ENCODE measurements at regions not wholly inside any gene's neighbourhood (a gene's known extent, or its start where the extent isn't known, plus 50 kb on each side); places are given as distances from the start of the nearest gene placed in this dataset.

DNA sequence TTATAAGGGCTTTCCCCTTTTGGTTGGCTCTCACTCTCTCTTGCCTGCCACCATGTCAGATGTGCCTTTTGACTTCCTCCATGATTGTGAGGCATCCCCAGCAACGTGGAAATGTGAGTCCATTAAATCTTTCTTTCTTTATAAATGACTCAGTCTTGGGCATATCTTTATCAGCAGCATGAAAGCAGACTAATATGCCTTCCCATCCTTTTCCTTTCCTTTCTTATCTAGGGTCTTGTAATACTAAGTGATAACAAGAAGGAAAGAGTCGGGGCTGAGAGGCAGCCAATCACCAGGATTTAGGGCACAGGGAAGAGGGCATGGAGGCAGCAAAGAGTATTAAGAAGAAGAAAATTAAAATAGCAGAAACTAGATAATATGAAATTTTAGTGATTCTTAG lies 62.0 kb upstream of the JCAD start:
- H3K4me1 Mint-ChIP-seq (ENCODE audit: low read depth), result peaks cover 20% of the 10 kb centered on the region
- H3K27me3 Mint-ChIP-seq (ENCODE audit: low read depth), result peaks cover 6% of the 10 kb centered on the region
- intact Hi-C loops (cut with micrococcal nuclease), result no loop called here
- no peak overlapping the region for H3K4me3 Mint-ChIP-seq (ENCODE audit: low read depth)
- H3K9me3 Mint-ChIP-seq, result peaks cover 9% of the 10 kb centered on the region
- H3K27ac Mint-ChIP-seq, result no peak overlapping the region
- H3K36me3 Mint-ChIP-seq (ENCODE audit: low read depth), result no peaks in the 10 kb centered on the region
- DNase-seq (ENCODE audit: low spot score), result no peak

DNA sequence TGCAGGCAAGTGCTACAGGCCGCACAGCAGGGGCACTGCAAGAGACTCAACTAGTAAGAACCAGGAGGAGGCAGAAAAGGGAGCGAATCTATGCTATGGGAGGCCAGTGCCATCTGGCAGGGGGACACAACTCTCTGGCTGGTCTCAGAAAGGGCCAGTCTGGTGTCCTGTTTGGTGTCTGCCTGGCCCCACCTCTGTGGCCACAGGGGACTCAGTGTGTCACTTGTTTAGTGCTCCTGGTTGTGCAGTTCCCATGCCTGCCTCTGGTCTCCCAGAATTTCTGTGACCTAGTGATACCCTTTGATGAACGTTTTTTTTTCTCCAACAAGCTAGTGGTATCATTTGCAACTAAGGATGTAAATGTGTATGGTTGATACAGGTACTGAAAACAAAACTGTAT lies 59.2 kb upstream of the JCAD start:
- Mint-ChIP-seq H3K36me3 (ENCODE audit: low read depth) (no peaks in the 10 kb centered on the region), H3K9me3 (peaks cover 9% of the 10 kb centered on the region), H3K27me3 (ENCODE audit: low read depth) (peaks cover 6% of the 10 kb centered on the region), H3K4me3 (ENCODE audit: low read depth) (no peak overlapping the region), H3K27ac (no peak overlapping the region), H3K4me1 (ENCODE audit: low read depth) (peaks cover 27% of the 10 kb centered on the region)
- intact Hi-C loops (cut with micrococcal nuclease), result no loop called here
- no peak for DNase-seq (ENCODE audit: low spot score)

DNA sequence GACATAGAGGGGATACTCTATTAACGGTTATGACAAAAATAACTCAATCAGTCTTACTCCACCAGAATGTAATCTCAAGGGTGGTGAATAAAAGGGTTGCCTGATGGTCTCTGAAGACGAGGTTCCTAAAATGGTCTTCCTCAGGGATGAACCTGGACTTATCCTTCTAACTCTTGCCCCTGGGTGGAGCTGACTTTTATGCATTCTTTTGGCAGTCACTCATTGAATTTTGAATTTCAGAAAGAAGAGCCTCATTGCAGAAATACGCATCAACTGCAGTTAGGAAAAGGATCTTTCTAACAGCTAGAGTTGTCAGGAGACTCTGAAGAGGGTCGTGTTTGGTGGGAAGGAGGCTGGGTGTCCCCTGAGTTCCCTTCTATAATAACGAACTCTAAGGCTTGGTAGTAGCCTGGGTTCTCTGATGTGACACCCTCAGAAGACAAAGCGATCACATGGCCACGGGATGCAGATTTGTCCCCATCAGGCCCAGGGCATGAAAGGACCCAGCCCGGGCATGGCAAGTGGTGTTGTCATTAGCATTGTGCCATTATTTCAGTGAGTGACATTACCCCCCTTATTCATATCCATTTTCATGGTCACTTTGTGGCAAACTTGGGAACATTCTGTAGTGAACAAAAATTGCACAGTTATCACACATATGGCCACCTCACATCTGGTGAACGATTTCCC lies 58.6 kb upstream of the JCAD start:
- no peak for DNase-seq (ENCODE audit: low spot score)
- Mint-ChIP-seq H3K4me3 (ENCODE audit: low read depth) (no peak overlapping the region), H3K4me1 (ENCODE audit: low read depth) (peaks cover 29% of the 10 kb centered on the region), H3K27ac (no peak overlapping the region), H3K27me3 (ENCODE audit: low read depth) (peaks cover 6% of the 10 kb centered on the region), H3K36me3 (ENCODE audit: low read depth) (no peaks in the 10 kb centered on the region), H3K9me3 (peaks cover 9% of the 10 kb centered on the region)
- intact Hi-C loops (cut with micrococcal nuclease), result no loop called here

DNA sequence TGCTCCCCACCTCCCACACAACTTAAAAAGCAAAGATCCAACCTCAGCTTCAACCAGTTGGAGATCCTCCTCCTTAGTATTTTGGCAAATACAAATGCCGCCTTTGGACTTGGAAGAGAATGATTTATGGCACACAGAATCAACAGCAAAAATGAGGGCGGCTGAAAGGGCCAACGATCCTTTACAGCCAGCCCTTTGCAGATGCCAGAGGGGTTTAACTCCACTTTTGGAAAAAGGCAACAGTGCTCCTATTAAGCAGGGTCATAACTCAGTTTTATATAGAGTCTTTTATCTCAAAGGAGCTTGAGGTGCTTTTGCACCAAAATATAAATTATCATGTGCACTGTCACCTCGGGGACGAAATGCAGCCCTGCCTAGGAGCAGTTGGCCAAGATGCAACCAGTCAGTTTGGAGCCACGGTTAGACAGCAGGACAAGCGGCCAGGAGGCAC lies 56.7 kb upstream of the JCAD start:
- H3K9me3 Mint-ChIP-seq, result peaks cover under 1% of the 10 kb centered on the region

DNA sequence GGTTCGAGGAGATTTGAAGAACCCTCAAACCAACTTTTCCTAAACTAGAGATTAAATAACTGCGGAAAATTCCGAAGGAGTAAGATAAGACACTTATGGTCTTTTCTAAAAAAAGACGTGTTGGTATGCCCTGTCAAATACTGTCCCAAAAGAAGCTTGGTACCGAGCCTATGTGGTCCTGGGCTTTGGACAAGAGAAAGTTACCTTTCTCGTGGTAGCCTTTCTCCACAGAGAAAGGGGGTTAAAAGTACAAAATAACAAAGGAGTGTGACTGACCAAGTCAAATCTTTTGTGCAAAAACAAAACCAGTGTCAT lies 56.2 kb upstream of the JCAD start:
- DNase-seq (ENCODE audit: low spot score), result no peak
- intact Hi-C loops (cut with micrococcal nuclease), result no loop called here
- Mint-ChIP-seq H3K27ac (no peak overlapping the region), H3K4me3 (ENCODE audit: low read depth) (no peak overlapping the region), H3K9me3 (no peaks in the 10 kb centered on the region), H3K36me3 (ENCODE audit: low read depth) (no peaks in the 10 kb centered on the region), H3K4me1 (ENCODE audit: low read depth) (peaks cover 29% of the 10 kb centered on the region), H3K27me3 (ENCODE audit: low read depth) (no peaks in the 10 kb centered on the region)

More for the DNA sequence above, 56.7 kb upstream of the JCAD start:
- peaks cover 2% of the 10 kb centered on the region for H3K27me3 Mint-ChIP-seq (ENCODE audit: low read depth)
- no peak for DNase-seq (ENCODE audit: low spot score)
- H3K27ac Mint-ChIP-seq, result no peak overlapping the region
- no peak overlapping the region for H3K4me3 Mint-ChIP-seq (ENCODE audit: low read depth)
- intact Hi-C loops (cut with micrococcal nuclease), result no loop called here
- peaks cover 29% of the 10 kb centered on the region for H3K4me1 Mint-ChIP-seq (ENCODE audit: low read depth)
- no peaks in the 10 kb centered on the region for H3K36me3 Mint-ChIP-seq (ENCODE audit: low read depth)

DNA sequence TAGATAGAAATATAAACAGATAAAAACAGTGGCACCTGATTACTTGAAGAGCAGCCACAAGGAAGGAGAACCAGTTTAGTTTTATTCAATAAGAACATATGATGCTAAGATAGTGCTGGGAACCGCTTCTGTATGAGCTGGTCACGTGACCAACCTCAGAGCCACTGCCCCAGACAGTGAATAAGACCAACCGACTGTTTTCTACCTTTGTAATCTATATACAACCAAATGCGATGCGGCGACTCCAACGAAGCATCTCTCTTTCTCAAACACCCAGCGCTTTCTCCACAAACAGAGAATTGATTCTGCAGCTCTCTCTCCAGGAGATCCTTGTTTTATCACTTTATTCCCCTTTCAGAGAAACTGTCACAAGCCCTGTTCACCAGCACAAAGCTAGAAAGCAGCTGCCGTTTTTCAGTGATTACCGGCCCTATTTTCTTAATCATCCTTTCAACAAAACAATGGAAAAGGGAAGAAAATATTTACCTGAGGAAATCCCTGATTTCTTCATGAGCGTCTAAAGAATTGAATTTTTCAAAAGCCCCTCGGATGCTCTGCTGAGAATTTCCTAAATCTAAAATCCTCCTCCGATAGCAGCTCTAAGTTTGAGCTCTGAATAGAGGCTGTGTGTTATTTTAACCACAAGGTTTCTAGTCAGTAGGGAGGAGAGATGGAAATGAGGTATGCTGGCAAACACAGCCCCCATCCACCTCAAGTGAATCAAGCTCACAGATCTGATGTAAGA lies 55.7 kb upstream of the JCAD start:
- no peaks in the 10 kb centered on the region for H3K36me3 Mint-ChIP-seq (ENCODE audit: low read depth)
- H3K9me3 Mint-ChIP-seq, result no peaks in the 10 kb centered on the region
- H3K27me3 Mint-ChIP-seq (ENCODE audit: low read depth), result no peaks in the 10 kb centered on the region
- no peak for DNase-seq (ENCODE audit: low spot score)
- peaks cover 29% of the 10 kb centered on the region for H3K4me1 Mint-ChIP-seq (ENCODE audit: low read depth)
- intact Hi-C loops (cut with micrococcal nuclease), result no loop called here
- no peak overlapping the region for H3K27ac Mint-ChIP-seq
- H3K4me3 Mint-ChIP-seq (ENCODE audit: low read depth), result peak overlapping the region; percentile 41

DNA sequence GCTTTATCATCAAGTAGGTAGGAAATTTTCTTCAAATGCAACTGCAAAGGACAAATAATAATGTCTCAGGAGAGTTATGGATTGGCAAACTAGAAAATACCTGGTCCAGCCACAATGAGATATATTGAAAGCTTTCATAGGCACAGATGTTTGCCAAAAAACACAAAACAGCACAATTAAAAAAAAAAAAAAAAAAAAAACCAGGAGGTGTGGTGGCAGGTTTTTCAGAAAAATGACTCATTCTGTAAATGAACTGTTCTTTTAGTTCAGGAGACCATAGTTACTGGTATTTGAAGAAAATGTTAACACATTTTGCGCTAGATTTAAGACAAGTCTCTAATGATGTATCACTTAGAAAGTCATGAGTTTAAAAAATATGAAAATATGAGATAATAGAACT lies 55.0 kb upstream of the JCAD start:
- peaks cover 29% of the 10 kb centered on the region for H3K4me1 Mint-ChIP-seq (ENCODE audit: low read depth)

DNA sequence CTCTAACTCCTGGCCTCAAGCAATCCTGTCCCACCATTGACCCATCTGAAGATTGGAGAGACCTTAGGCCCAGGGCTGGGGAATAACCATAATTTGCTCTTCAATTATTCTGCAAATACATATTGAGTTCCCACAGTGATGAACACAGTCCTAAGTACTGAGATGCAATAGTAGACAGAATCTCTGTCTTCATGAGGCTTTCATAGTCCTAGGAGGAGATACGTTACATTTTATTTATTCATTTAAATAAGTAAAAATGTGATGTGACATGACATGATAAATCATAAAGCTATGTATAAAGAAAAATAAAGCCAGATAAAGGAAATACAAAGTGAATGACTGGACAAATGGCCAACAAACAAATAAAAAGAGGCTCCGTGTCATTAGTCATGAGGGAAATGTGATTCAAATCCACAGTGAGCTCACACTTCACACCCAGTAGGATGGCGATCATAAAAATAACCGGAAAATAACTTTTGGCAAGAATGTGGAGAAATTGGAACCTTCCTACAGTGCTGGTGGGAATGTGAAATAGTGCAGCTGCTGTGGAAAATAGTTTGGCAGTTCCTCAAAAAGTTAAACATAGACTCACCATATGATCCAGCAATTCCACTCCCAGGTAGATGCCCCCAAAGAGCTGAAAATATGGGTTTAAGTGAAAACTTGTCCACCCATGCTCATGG lies 52.1 kb upstream of the JCAD start:
- Mint-ChIP-seq H3K36me3 (ENCODE audit: low read depth) (no peaks in the 10 kb centered on the region), H3K27me3 (ENCODE audit: low read depth) (no peaks in the 10 kb centered on the region), H3K4me3 (ENCODE audit: low read depth) (no peak overlapping the region), H3K4me1 (ENCODE audit: low read depth) (peaks cover 23% of the 10 kb centered on the region), H3K27ac (no peak overlapping the region), H3K9me3 (no peaks in the 10 kb centered on the region)
- intact Hi-C loops (cut with micrococcal nuclease), result no loop called here
- no peak for DNase-seq (ENCODE audit: low spot score)

More for the DNA sequence above, 55.0 kb upstream of the JCAD start:
- intact Hi-C loops (cut with micrococcal nuclease), result no loop called here
- H3K27ac Mint-ChIP-seq, result no peak overlapping the region
- H3K27me3 Mint-ChIP-seq (ENCODE audit: low read depth), result no peaks in the 10 kb centered on the region
- no peaks in the 10 kb centered on the region for H3K36me3 Mint-ChIP-seq (ENCODE audit: low read depth)
- no peaks in the 10 kb centered on the region for H3K9me3 Mint-ChIP-seq
- H3K4me3 Mint-ChIP-seq (ENCODE audit: low read depth), result no peak overlapping the region
- DNase-seq (ENCODE audit: low spot score), result no peak

All from activated T-helper 2 cell treated with anti-CD3 and anti-CD28 coated beads, Interferon-gamma antibody, Interleukin-2, Interleukin-4, amounts not matched to agents 10 μg/mL and 5 μg/mL and 100 μg/mL, durations not matched to agents 14 hours and 24 hours and 36 hours (primary cell).